NCI-H345 treated with DMSO at 0.1 percent for 48 hours (cell line): ENCODE measurements at regions not wholly inside any gene's neighbourhood (a gene's known extent, or its start where the extent isn't known, plus 50 kb on each side); places are given as distances from the start of the nearest gene placed in this dataset.
"Not testable (repeated sequence)": the region's sequence is repeated elsewhere in the genome, so short reads cannot be mapped to it uniquely, and the experiment has no call there.

Experiments used
- DNase-seq: peaks from one replicate; lab custom pipeline; 2025; ENCODE audit not compliant: unreplicated experiment; lab: John Stamatoyannopoulos, UW

GRCh38 chr11:13782390-13783075 is 114.1 kb downstream of the FAR1 start:
- no peak for DNase-seq

GRCh38 chr11:13784441-13784840 is 116.0 kb downstream of the FAR1 start:
- no peak for DNase-seq

DNA sequence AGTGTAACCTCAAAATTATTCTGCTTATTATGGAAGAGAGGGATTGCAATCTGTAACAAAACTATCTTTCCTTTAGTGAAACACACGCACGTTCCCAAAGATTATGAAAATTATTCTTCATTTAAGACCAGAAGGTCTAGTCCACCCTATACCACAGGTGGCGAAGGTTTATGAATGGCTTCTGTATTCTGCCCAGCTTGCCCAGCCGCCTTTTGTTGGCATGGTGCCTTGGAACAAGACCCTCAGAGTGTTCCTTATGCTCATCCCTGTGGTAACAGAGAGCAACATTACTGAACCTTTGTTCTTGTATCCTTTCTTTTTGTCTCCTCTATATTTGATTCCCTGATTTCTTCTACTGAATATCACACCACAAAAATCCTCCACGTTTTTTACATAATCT is 116.4 kb downstream of the FAR1 start:
- DNase-seq: no peak

- peak; percentile 33 for DNase-seq
Observed at GRCh38 chr11:13786688-13787087, 118.2 kb downstream of the FAR1 start.

GRCh38 chr11:13797616-13798015 is 129.1 kb downstream of the FAR1 start:
- not testable (repeated sequence) for DNase-seq

- DNase-seq: no peak
Observed at GRCh38 chr11:13800901-13801300, 132.4 kb downstream of the FAR1 start.

DNA sequence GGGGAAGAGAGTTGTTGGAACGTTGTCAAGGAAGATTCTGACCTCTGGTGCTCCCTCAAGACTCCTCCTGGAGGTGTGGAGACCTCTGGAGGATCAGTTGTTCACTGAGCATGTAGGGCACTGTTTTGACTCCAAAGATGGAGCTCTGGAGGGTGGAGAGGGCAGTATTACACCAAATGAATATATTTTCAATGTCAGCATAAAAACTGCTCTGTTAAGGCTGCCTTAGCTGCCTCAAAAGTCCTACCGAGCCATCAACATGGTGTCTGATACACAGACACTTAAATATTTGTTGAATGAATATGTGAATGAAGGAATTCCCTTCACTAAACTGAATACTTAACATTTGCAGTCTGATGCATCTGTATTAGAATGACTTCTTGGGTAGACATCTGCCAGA is 144.2 kb upstream of the SPON1 start:
- DNase-seq: no peak

GRCh38 chr11:13826505-13827278 is 135.8 kb upstream of the SPON1 start:
- DNase-seq: no peak

- peak; percentile 82 for DNase-seq
Observed at GRCh38 chr11:13831696-13832095, 130.8 kb upstream of the SPON1 start.

- no peak for DNase-seq
Observed at GRCh38 chr11:13834463-13834862, 128.1 kb upstream of the SPON1 start.

DNA sequence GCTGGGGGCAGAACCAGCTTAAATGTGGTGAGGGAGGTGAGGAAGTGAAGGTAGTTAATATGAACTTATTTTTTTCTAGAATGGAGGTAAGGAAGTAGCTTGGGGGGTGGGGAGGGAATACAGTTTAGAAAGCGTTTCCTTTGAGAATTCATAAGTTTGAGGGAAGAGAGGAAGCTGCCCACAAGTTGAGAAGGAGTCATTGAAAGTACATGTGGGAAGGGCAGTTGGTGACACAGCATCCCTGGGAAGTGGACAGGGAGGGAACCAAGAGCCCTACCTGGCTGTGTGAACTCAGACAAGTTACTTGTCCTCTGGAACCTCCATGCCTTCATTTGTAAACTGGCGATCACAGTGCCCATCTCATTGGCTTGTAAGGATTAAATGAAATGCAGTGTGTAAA is 125.9 kb upstream of the SPON1 start:
- DNase-seq: no peak

DNA sequence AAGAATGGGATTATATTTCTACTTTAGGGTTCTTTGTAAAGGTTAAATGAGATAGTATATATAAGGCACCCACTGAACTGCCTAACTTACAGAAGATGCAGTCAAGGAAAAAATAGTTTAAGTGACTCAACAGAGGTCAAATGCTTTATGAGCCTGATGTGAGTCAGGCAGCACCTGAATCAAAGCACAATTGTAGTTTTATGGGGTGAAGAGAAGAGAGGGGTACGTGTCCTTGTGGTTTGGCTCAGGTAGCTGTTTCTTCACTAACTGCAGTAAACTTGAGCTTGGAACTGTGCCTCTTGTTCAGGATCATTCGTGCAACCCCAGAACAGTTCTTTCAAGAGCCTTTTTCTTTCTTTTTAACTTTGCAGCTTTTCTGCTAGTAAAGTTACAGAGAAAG is 125.2 kb upstream of the SPON1 start:
- no peak for DNase-seq

- no peak for DNase-seq
Observed at GRCh38 chr11:13841393-13841792, 121.1 kb upstream of the SPON1 start.

- DNase-seq: no peak
Observed at GRCh38 chr11:13848031-13848430, 114.5 kb upstream of the SPON1 start.

GRCh38 chr11:13850231-13851005 is 112.1 kb upstream of the SPON1 start:
- DNase-seq: no peak

DNA sequence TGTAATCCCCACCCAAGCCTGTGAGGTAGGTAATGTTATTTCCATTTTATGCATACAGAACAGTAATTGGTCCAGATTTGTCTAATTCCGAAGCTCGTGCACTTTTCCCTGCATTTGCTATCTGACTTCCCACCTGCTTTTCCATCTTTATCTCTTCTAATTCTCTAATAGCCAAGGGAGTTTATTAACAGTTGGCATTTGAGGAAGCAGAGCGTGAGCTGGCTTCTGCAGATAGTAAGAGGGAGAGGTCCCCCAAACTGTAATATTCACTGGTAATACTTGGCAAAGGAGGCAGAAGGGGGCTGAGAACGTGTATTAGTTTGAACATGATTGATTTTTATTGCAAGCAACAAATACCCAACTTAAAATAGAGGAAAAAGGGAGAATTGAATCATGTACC is 110.8 kb upstream of the SPON1 start:
- no peak for DNase-seq

- DNase-seq: no peak
Observed at GRCh38 chr11:13852481-13852880, 110.0 kb upstream of the SPON1 start.

DNA sequence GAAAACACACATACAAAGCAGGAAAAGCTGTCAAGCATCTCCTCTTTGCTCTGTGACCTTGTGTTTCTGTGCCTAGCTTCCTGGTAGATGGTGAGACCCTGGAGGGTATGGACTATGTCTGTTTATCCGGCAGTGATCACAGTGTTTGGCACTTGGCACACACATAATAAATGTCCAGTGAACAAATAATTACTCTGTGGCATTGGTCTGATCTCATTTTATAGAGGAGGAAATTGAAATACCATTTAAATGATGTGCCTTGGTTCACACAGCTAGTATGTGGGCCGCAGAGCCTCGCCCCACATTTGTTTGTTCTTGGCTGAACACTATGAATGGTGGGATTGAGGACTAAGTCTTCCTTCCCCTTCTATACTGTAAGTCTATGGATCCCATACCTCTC is 104.7 kb upstream of the SPON1 start:
- DNase-seq: no peak

DNA sequence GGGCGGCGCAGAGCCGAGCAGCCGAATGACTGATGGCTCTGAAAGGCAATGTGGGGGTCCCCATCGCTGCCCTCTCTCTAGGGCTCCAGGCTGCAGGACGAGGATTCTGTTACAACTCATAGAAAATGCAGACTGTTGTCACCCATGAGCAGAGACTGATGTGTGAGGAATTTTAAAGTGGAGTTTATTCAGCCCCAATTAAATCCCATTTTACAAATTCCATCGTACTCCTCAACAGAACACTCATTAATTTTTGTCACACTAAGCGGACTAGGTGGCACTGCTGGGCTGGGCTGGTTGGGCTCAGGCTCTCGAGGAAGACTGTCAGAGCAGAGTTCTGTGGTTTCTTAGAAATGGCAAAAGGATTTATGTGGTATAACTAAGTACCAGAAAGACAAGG is 102.6 kb upstream of the SPON1 start:
- no peak for DNase-seq

DNA sequence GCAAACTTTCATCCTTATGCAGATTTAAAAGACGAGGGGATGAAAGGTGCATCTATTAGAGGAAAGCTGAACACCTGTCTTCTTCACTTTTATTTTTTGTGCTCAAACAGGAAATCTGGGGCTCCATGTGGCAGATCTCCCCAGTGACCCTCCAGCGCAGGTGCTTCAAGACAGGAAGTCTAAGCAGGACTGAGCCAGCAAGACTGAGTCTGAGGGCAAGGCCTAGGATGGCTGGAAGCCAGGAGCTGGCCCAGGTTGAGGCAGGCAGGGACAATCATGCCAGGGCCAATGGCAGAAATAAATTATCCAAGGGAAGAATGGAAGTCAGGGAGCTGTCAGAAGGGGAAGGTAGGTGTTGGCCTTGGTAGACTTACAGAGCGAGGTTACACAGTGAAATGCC is 101.1 kb upstream of the SPON1 start:
- no peak for DNase-seq

DNA sequence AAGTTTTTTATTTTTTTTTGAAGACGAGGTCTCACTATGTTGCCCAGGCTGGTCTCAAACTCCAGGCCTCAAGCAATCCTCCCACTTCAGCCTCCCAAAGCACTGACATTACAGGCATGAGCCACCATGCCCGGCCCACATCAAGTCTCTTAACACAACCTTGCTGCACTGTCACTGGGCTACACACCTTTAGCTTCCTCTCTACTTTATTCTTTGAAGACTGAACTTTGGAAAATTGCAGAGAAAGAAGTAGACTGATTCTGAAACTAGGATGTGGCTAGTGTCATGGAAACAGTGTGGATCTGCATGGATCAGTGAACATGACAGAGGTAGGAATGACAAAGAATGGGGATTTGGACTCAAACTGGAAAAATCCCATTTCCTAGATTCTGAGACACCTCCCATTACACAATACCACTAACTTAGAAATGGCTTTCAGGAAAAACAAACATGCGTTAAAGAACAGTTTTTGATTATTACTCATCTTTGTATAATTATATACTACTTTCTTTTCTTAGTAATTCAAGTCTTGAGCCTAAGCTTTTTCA is 99.6 kb upstream of the SPON1 start:
- no peak for DNase-seq
